OCI-LY3 (cell line): ENCODE measurements at regions not wholly inside any gene's neighbourhood (a gene's known extent, or its start where the extent isn't known, plus 50 kb on each side); places are given as distances from the start of the nearest gene placed in this dataset.

Experiments used
- H2AFZ ChIP-seq: fragments of 200-600, 300-600 bp; shearing (Covaris generic); 2 replicates; pipeline ENCODE4 v1.6.0; 2014; ENCODE audit warnings: antibody characterized with exemption, low read depth, low read length
- H3K27ac ChIP-seq: fragments of 200-600, 300-600 bp; sonication (generic); 2 replicates; pipeline ENCODE4 v1.5.1; 2014; ENCODE audit warnings: mild to moderate bottlenecking, low read length, moderate library complexity, mixed read lengths
- H3K27me3 ChIP-seq: fragments of 200-600, 300-600 bp; sonication (generic); 2 replicates; pipeline ENCODE4 v1.6.1; 2014; ENCODE audit warnings: low read depth, low read length, mixed read lengths
- H3K36me3 ChIP-seq: fragments of 200-600, 300-600 bp; sonication (generic); replicated peaks from 2 replicates; pipeline ENCODE3; 2014; ENCODE audit warnings: low read depth, low read length, mixed read lengths
- H3K4me1 ChIP-seq: fragments of 300-600, 200-600 bp; sonication (generic); 2 replicates; pipeline ENCODE4 v1.6.1; 2014; ENCODE audit warnings: low read length, mixed read lengths
- H3K4me2 ChIP-seq: fragments of 200-600, 300-600 bp; sonication (generic); 2 replicates; pipeline ENCODE4 v1.6.1; 2014; ENCODE audit warnings: low read length, mixed read lengths
- H3K4me3 ChIP-seq: fragments of 300-600, 200-600 bp; sonication (generic); 2 replicates; pipeline ENCODE4 v1.5.1; 2014; ENCODE audit warnings: antibody characterized with exemption, mild to moderate bottlenecking, low read length, moderate library complexity
- H3K79me2 ChIP-seq: fragments of 300-600, 200-600 bp; shearing (Covaris generic); 2 replicates; pipeline ENCODE4 v1.6.1; 2014; ENCODE audit warnings: mild to moderate bottlenecking, low read length, mixed read lengths
- H3K9ac ChIP-seq: fragments of 300-600, 200-600 bp; shearing (Covaris generic); 2 replicates; pipeline ENCODE4 v1.6.0; 2014; ENCODE audit warnings: mild to moderate bottlenecking, low read length, moderate library complexity
- H3K9me3 ChIP-seq: fragments of 200-600, 300-600 bp; shearing (Covaris generic); 2 replicates; pipeline ENCODE4 v1.6.1; 2014; ENCODE audit warnings: low read length, mixed read lengths; ENCODE audit not compliant: insufficient read depth
- H4K20me1 ChIP-seq: fragments of 200-600, 300-600 bp; sonication (generic); 2 replicates; pipeline ENCODE4 v1.6.1; 2016; ENCODE audit warnings: low read length, mixed read lengths; ENCODE audit not compliant: insufficient read depth
- CTCF ChIP-seq: fragments of 200-600, 300-600 bp; sonication (generic); IDR thresholded peaks from 2 replicates; pipeline ENCODE4 v1.5.1; 2014; ENCODE audit warnings: antibody characterized with exemption, low read length, low read depth
- EZH2phosphoT487 ChIP-seq: fragments of 200-600 bp; shearing (Covaris generic); IDR thresholded peaks from 2 replicates; pipeline ENCODE4 v1.6.1; 2018; ENCODE audit warnings: antibody characterized with exemption, mixed run types, low read depth

GRCh38 chr2:236956031-236956618 lies 129.6 kb upstream of the COPS8 start:
- Histone ChIP-seq H3K79me2 (no peaks in the 10 kb centered on the region), H3K27me3 (no peaks in the 10 kb centered on the region; the same call in 1 of the 2 replicates), H3K9me3 (no peaks in the 10 kb centered on the region), H3K27ac (no peak overlapping the region), H3K4me2 (no peak overlapping the region), H4K20me1 (no peaks in the 10 kb centered on the region), H3K4me1 (no peaks in the 10 kb centered on the region), H3K9ac (no peak overlapping the region), H2AFZ (no peak overlapping the region), H3K4me3 (no peak overlapping the region), H3K36me3 (no peaks in the 10 kb centered on the region)
- TF ChIP-seq EZH2phosphoT487, result no peak
- no peak for TF ChIP-seq CTCF

- Histone ChIP-seq H3K9ac (no peak overlapping the region), H4K20me1 (no peaks in the 10 kb centered on the region), H3K4me2 (no peak overlapping the region), H3K79me2 (no peaks in the 10 kb centered on the region), H3K9me3 (no peaks in the 10 kb centered on the region), H3K4me3 (no peak overlapping the region), H3K36me3 (no peaks in the 10 kb centered on the region), H3K4me1 (no peaks in the 10 kb centered on the region), H3K27ac (no peak overlapping the region), H2AFZ (no peak overlapping the region), H3K27me3 (no peaks in the 10 kb centered on the region; the same call in 1 of the 2 replicates)
- TF ChIP-seq CTCF, result no peak
- no peak for TF ChIP-seq EZH2phosphoT487
These were observed 129.0 kb upstream of the COPS8 start for GRCh38 chr2:236956641-236957040.

- Histone ChIP-seq H3K79me2 (no peaks in the 10 kb centered on the region), H2AFZ (no peak overlapping the region), H3K4me2 (no peak overlapping the region), H3K27ac (no peak overlapping the region), H3K4me1 (no peaks in the 10 kb centered on the region), H4K20me1 (no peaks in the 10 kb centered on the region), H3K9ac (no peak overlapping the region), H3K4me3 (no peak overlapping the region), H3K36me3 (no peaks in the 10 kb centered on the region), H3K9me3 (no peaks in the 10 kb centered on the region), H3K27me3 (no peaks in the 10 kb centered on the region; the same call in 1 of the 2 replicates)
- TF ChIP-seq CTCF (no peak), EZH2phosphoT487 (no peak)
These were observed 126.7 kb upstream of the COPS8 start for GRCh38 chr2:236959036-236959435.

- no peak overlapping the region for H3K4me2 ChIP-seq
- no peak overlapping the region for H3K4me3 ChIP-seq
- H3K9me3 ChIP-seq, result no peaks in the 10 kb centered on the region
- no peak overlapping the region for H2AFZ ChIP-seq
- TF ChIP-seq CTCF, result no peak
- TF ChIP-seq EZH2phosphoT487, result no peak
- no peak overlapping the region for H3K27ac ChIP-seq
- no peaks in the 10 kb centered on the region for H3K36me3 ChIP-seq
- H3K79me2 ChIP-seq, result no peaks in the 10 kb centered on the region
- H3K27me3 ChIP-seq, result no peaks in the 10 kb centered on the region; the same call in 1 of the 2 replicates
- H3K9ac ChIP-seq, result no peak overlapping the region
- no peaks in the 10 kb centered on the region for H3K4me1 ChIP-seq
- no peaks in the 10 kb centered on the region for H4K20me1 ChIP-seq
These were observed 125.8 kb upstream of the COPS8 start for GRCh38 chr2:236959876-236960275.
